ENCODE measurements at regions not wholly inside any gene's neighbourhood (a gene's known extent, or its start where the extent isn't known, plus 50 kb on each side); places are given as distances from the start of the nearest gene placed in this dataset.
"Not testable (repeated sequence)": the region's sequence is repeated elsewhere in the genome, so short reads cannot be mapped to it uniquely, and the experiment has no call there.

- H3K4me3 Mint-ChIP-seq, result no peak overlapping the region
- H3K27me3 Mint-ChIP-seq, result no peaks in the 10 kb centered on the region
- no peaks in the 10 kb centered on the region for H3K4me1 Mint-ChIP-seq
- H3K27ac Mint-ChIP-seq, result no peak overlapping the region
- DNase-seq (no peak), ATAC-seq (no peak)
- no peaks in the 10 kb centered on the region for H3K9me3 Mint-ChIP-seq
- H3K36me3 Mint-ChIP-seq (ENCODE audit: low read depth), result no peaks in the 10 kb centered on the region
Observed at GRCh38 chr4:18736551-18736950, 715.0 kb upstream of the LCORL start.

- ATAC-seq (no peak), DNase-seq (no peak)
- Mint-ChIP-seq H3K4me1 (no peaks in the 10 kb centered on the region), H3K9me3 (no peaks in the 10 kb centered on the region), H3K27me3 (no peaks in the 10 kb centered on the region), H3K4me3 (no peak overlapping the region), H3K27ac (no peak overlapping the region), H3K36me3 (ENCODE audit: low read depth) (no peaks in the 10 kb centered on the region)
Observed at GRCh38 chr4:18735740-18736268, 714.2 kb upstream of the LCORL start.

GRCh38 chr4:18734405-18734804, 712.9 kb upstream of the LCORL start:
- DNase-seq, result no peak
- Mint-ChIP-seq H3K36me3 (ENCODE audit: low read depth) (no peaks in the 10 kb centered on the region), H3K27ac (no peak overlapping the region), H3K4me3 (no peak overlapping the region), H3K9me3 (no peaks in the 10 kb centered on the region), H3K27me3 (no peaks in the 10 kb centered on the region), H3K4me1 (no peaks in the 10 kb centered on the region)
- ATAC-seq, result no peak

- ATAC-seq (no peak), DNase-seq (no peak)
- Mint-ChIP-seq H3K4me1 (no peaks in the 10 kb centered on the region), H3K4me3 (no peak overlapping the region), H3K27me3 (no peaks in the 10 kb centered on the region), H3K27ac (no peak overlapping the region), H3K36me3 (ENCODE audit: low read depth) (no peaks in the 10 kb centered on the region), H3K9me3 (no peaks in the 10 kb centered on the region)
Observed at GRCh38 chr4:18733961-18734360, 712.4 kb upstream of the LCORL start.

GRCh38 chr4:18722748-18723191, 701.2 kb upstream of the LCORL start:
- Mint-ChIP-seq H3K36me3 (ENCODE audit: low read depth) (no peaks in the 10 kb centered on the region), H3K27ac (no peak overlapping the region), H3K9me3 (peaks cover 19% of the 10 kb centered on the region), H3K27me3 (no peaks in the 10 kb centered on the region), H3K4me1 (no peaks in the 10 kb centered on the region), H3K4me3 (no peak overlapping the region)
- ATAC-seq (no peak), DNase-seq (no peak)

GRCh38 chr4:18698119-18698883, 676.7 kb upstream of the LCORL start:
- no peaks in the 10 kb centered on the region for H3K27me3 Mint-ChIP-seq
- H3K4me3 Mint-ChIP-seq, result no peak overlapping the region
- DNase-seq, result no peak
- no peaks in the 10 kb centered on the region for H3K4me1 Mint-ChIP-seq
- H3K9me3 Mint-ChIP-seq, result peaks cover 9% of the 10 kb centered on the region
- no peaks in the 10 kb centered on the region for H3K36me3 Mint-ChIP-seq (ENCODE audit: low read depth)
- H3K27ac Mint-ChIP-seq, result no peak overlapping the region
- ATAC-seq, result no peak

GRCh38 chr4:18695733-18696527, 674.4 kb upstream of the LCORL start:
- H3K27me3 Mint-ChIP-seq, result peaks cover 1% of the 10 kb centered on the region
- H3K27ac Mint-ChIP-seq, result no peak overlapping the region
- H3K36me3 Mint-ChIP-seq (ENCODE audit: low read depth), result no peaks in the 10 kb centered on the region
- H3K4me1 Mint-ChIP-seq, result no peaks in the 10 kb centered on the region
- no peak overlapping the region for H3K4me3 Mint-ChIP-seq
- H3K9me3 Mint-ChIP-seq, result no peaks in the 10 kb centered on the region
- no peak for ATAC-seq
- DNase-seq, result no peak

GRCh38 chr4:18691431-18692200, 670.1 kb upstream of the LCORL start:
- H3K4me3 Mint-ChIP-seq, result no peak overlapping the region
- H3K9me3 Mint-ChIP-seq, result no peaks in the 10 kb centered on the region
- H3K27me3 Mint-ChIP-seq, result peaks cover 7% of the 10 kb centered on the region
- H3K27ac Mint-ChIP-seq, result no peak overlapping the region
- ATAC-seq (no peak), DNase-seq (no peak)
- H3K4me1 Mint-ChIP-seq, result no peaks in the 10 kb centered on the region
- H3K36me3 Mint-ChIP-seq (ENCODE audit: low read depth), result no peaks in the 10 kb centered on the region

GRCh38 chr4:18690291-18690955, 668.9 kb upstream of the LCORL start:
- DNase-seq, result no peak
- no peak for ATAC-seq
- H3K4me3 Mint-ChIP-seq, result no peak overlapping the region
- H3K4me1 Mint-ChIP-seq, result no peaks in the 10 kb centered on the region
- H3K27ac Mint-ChIP-seq, result no peak overlapping the region
- H3K36me3 Mint-ChIP-seq (ENCODE audit: low read depth), result no peaks in the 10 kb centered on the region
- H3K27me3 Mint-ChIP-seq, result peaks cover 7% of the 10 kb centered on the region
- H3K9me3 Mint-ChIP-seq, result no peaks in the 10 kb centered on the region

- Mint-ChIP-seq H3K36me3 (ENCODE audit: low read depth) (no peaks in the 10 kb centered on the region), H3K4me1 (no peaks in the 10 kb centered on the region), H3K9me3 (no peaks in the 10 kb centered on the region), H3K27ac (no peak overlapping the region), H3K27me3 (peaks cover 7% of the 10 kb centered on the region), H3K4me3 (no peak overlapping the region)
- DNase-seq, result peak; percentile 50
- no peak for ATAC-seq
Observed at GRCh38 chr4:18689308-18690115, 668.0 kb upstream of the LCORL start.

- H3K36me3 Mint-ChIP-seq (ENCODE audit: low read depth); H3K9me3 Mint-ChIP-seq; H3K27ac Mint-ChIP-seq; DNase-seq; H3K27me3 Mint-ChIP-seq; H3K4me3 Mint-ChIP-seq; H3K4me1 Mint-ChIP-seq; ATAC-seq: not testable (repeated sequence)
Observed at GRCh38 chr4:18688351-18688750, 666.8 kb upstream of the LCORL start.

GRCh38 chr4:18686338-18687037, 664.9 kb upstream of the LCORL start:
- DNase-seq (no peak), ATAC-seq (no peak)
- Mint-ChIP-seq H3K36me3 (ENCODE audit: low read depth) (no peaks in the 10 kb centered on the region), H3K27me3 (peaks cover 5% of the 10 kb centered on the region), H3K4me3 (no peak overlapping the region), H3K9me3 (no peaks in the 10 kb centered on the region), H3K4me1 (no peaks in the 10 kb centered on the region), H3K27ac (no peak overlapping the region)

- Mint-ChIP-seq H3K27me3 (peaks cover 2% of the 10 kb centered on the region), H3K9me3 (no peaks in the 10 kb centered on the region), H3K27ac (no peak overlapping the region), H3K4me3 (no peak overlapping the region), H3K4me1 (no peaks in the 10 kb centered on the region), H3K36me3 (ENCODE audit: low read depth) (no peaks in the 10 kb centered on the region)
- ATAC-seq, result no peak
- DNase-seq, result no peak
Observed at GRCh38 chr4:18684932-18685331, 663.4 kb upstream of the LCORL start.

Data from activated naive CD8-positive, alpha-beta T cell treated with anti-CD3 and anti-CD28 coated beads, Interleukin-2, amount 50 U/mL, for 24 hours (primary cell).